ENCODE measurements at regions not wholly inside any gene's neighbourhood (a gene's known extent, or its start where the extent isn't known, plus 50 kb on each side); places are given as distances from the start of the nearest gene placed in this dataset.
"Not testable (repeated sequence)": the region's sequence is repeated elsewhere in the genome, so short reads cannot be mapped to it uniquely, and the experiment has no call there.

GRCh38 chr2:230636684-230637271 lies 75.9 kb upstream of the CAB39 start:
- H3K4me3 ChIP-seq (ENCODE audit: low read length), result no peak overlapping the region
- H3K9ac ChIP-seq (ENCODE audit: low read length), result no peak overlapping the region
- H3K9me2 ChIP-seq (replicated peaks; ENCODE audit: insufficient read depth, low read length), result no peaks in the 10 kb centered on the region
- no peaks in the 10 kb centered on the region for H4K20me1 ChIP-seq (ENCODE audit: insufficient read depth, low read length)
- no peaks in the 10 kb centered on the region for H3K9me3 ChIP-seq (replicated peaks; ENCODE audit: insufficient read depth, low read length)
- H3K79me2 ChIP-seq (ENCODE audit: low read length), result no peaks in the 10 kb centered on the region
- peak; percentile 59 for DNase-seq
- H3K4me1 ChIP-seq (ENCODE audit: low read length), result no peaks in the 10 kb centered on the region
- no peak overlapping the region for H3K27ac ChIP-seq (ENCODE audit: low read length)
- TF ChIP-seq EZH2phosphoT487 (IDR thresholded peaks at IDR 0.05; ENCODE audit: low read length) (no peak), EZH2 (optimal IDR thresholded peaks at IDR 0.05; ENCODE audit: low read depth, low read length) (no peak)
- TF ChIP-seq, protein P1, sequence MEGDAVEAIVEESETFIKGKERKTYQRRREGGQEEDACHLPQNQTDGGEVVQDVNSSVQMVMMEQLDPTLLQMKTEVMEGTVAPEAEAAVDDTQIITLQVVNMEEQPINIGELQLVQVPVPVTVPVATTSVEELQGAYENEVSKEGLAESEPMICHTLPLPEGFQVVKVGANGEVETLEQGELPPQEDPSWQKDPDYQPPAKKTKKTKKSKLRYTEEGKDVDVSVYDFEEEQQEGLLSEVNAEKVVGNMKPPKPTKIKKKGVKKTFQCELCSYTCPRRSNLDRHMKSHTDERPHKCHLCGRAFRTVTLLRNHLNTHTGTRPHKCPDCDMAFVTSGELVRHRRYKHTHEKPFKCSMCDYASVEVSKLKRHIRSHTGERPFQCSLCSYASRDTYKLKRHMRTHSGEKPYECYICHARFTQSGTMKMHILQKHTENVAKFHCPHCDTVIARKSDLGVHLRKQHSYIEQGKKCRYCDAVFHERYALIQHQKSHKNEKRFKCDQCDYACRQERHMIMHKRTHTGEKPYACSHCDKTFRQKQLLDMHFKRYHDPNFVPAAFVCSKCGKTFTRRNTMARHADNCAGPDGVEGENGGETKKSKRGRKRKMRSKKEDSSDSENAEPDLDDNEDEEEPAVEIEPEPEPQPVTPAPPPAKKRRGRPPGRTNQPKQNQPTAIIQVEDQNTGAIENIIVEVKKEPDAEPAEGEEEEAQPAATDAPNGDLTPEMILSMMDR (IDR thresholded peaks at IDR 0.05; ENCODE audit: low read length), result no peak
- no peaks in the 10 kb centered on the region for H3K36me3 ChIP-seq (replicated peaks; ENCODE audit: insufficient read depth, low read length)
- peak overlapping the region; percentile 41; the same call in 1 of the 2 replicates for H3K4me2 ChIP-seq (ENCODE audit: low read depth, low read length)
- no peaks in the 10 kb centered on the region for H3K27me3 ChIP-seq (replicated peaks; ENCODE audit: insufficient read depth, low read length)
- no peak overlapping the region for H2AFZ ChIP-seq (ENCODE audit: low read length)
- H3F3A ChIP-seq (ENCODE audit: insufficient read depth, low read length), result no peaks in the 10 kb centered on the region

GRCh38 chr2:230637486-230637885 lies 75.2 kb upstream of the CAB39 start:
- H3K9me3 ChIP-seq (replicated peaks; ENCODE audit: insufficient read depth, low read length); H3K4me1 ChIP-seq (ENCODE audit: low read length); H3K27me3 ChIP-seq (replicated peaks; ENCODE audit: insufficient read depth, low read length); H2AFZ ChIP-seq (ENCODE audit: low read length); H3F3A ChIP-seq (ENCODE audit: insufficient read depth, low read length); H3K9ac ChIP-seq (ENCODE audit: low read length); H3K4me3 ChIP-seq (ENCODE audit: low read length); DNase-seq; H3K27ac ChIP-seq (ENCODE audit: low read length); H3K9me2 ChIP-seq (replicated peaks; ENCODE audit: insufficient read depth, low read length); H3K36me3 ChIP-seq (replicated peaks; ENCODE audit: insufficient read depth, low read length); H4K20me1 ChIP-seq (ENCODE audit: insufficient read depth, low read length); H3K79me2 ChIP-seq (ENCODE audit: low read length): not testable (repeated sequence)
- H3K4me2 ChIP-seq (ENCODE audit: low read depth, low read length), result peak overlapping the region; percentile 41; the same call in 1 of the 2 replicates

GRCh38 chr2:230640540-230641011 lies 72.1 kb upstream of the CAB39 start:
- no peak overlapping the region for H3K27ac ChIP-seq (ENCODE audit: low read length)
- H3K9me2 ChIP-seq (replicated peaks; ENCODE audit: insufficient read depth, low read length), result no peaks in the 10 kb centered on the region
- no peaks in the 10 kb centered on the region for H4K20me1 ChIP-seq (ENCODE audit: insufficient read depth, low read length)
- H3K4me3 ChIP-seq (ENCODE audit: low read length), result no peak overlapping the region
- H3K27me3 ChIP-seq (replicated peaks; ENCODE audit: insufficient read depth, low read length), result no peaks in the 10 kb centered on the region
- H3K4me1 ChIP-seq (ENCODE audit: low read length), result peaks cover 9% of the 10 kb centered on the region
- TF ChIP-seq EZH2phosphoT487 (IDR thresholded peaks at IDR 0.05; ENCODE audit: low read length) (no peak), EZH2 (optimal IDR thresholded peaks at IDR 0.05; ENCODE audit: low read depth, low read length) (no peak)
- TF ChIP-seq, protein P1 (IDR thresholded peaks at IDR 0.05; ENCODE audit: low read length), result no peak
- no peak overlapping the region for H2AFZ ChIP-seq (ENCODE audit: low read length)
- H3K9ac ChIP-seq (ENCODE audit: low read length), result no peak overlapping the region
- H3K36me3 ChIP-seq (replicated peaks; ENCODE audit: insufficient read depth, low read length), result no peaks in the 10 kb centered on the region
- DNase-seq, result no peak
- H3F3A ChIP-seq (ENCODE audit: insufficient read depth, low read length), result no peaks in the 10 kb centered on the region
- no peaks in the 10 kb centered on the region for H3K9me3 ChIP-seq (replicated peaks; ENCODE audit: insufficient read depth, low read length)
- no peak overlapping the region for H3K4me2 ChIP-seq (ENCODE audit: low read depth, low read length)
- H3K79me2 ChIP-seq (ENCODE audit: low read length), result no peaks in the 10 kb centered on the region

DNA sequence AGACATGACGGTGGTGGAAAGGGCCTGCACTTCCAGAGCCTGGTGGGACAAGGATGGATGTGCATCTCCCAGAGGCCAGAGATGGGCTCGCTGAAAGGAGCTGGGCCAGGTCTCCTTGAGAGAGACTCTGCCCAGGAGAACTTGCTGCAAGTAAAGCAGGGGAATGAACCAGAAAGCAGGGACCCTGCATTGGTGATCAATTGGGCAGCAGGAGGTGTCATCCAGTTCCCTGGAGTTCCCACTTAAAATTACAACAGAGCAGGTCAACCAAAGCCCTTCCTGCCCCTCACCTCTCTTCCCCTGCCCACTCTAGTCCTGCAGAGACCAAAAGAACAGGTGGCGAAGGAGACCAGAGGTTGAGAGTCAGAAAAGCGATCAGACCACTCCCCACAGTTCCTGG lies 69.7 kb upstream of the CAB39 start:
- H2AFZ ChIP-seq (ENCODE audit: low read length), result no peak overlapping the region
- H3K27me3 ChIP-seq (replicated peaks; ENCODE audit: insufficient read depth, low read length), result no peaks in the 10 kb centered on the region
- H3K27ac ChIP-seq (ENCODE audit: low read length), result no peak overlapping the region
- no peaks in the 10 kb centered on the region for H3K9me3 ChIP-seq (replicated peaks; ENCODE audit: insufficient read depth, low read length)
- no peak overlapping the region for H3K4me3 ChIP-seq (ENCODE audit: low read length)
- H3K36me3 ChIP-seq (replicated peaks; ENCODE audit: insufficient read depth, low read length), result no peaks in the 10 kb centered on the region
- TF ChIP-seq EZH2phosphoT487 (IDR thresholded peaks at IDR 0.05; ENCODE audit: low read length), result no peak
- TF ChIP-seq EZH2 (optimal IDR thresholded peaks at IDR 0.05; ENCODE audit: low read depth, low read length), result no peak
- TF ChIP-seq, protein P1 (IDR thresholded peaks at IDR 0.05; ENCODE audit: low read length), result no peak
- no peaks in the 10 kb centered on the region for H4K20me1 ChIP-seq (ENCODE audit: insufficient read depth, low read length)
- no peak for DNase-seq
- H3K79me2 ChIP-seq (ENCODE audit: low read length), result no peaks in the 10 kb centered on the region
- H3K4me2 ChIP-seq (ENCODE audit: low read depth, low read length), result no peak overlapping the region
- H3K4me1 ChIP-seq (ENCODE audit: low read length), result peaks cover 9% of the 10 kb centered on the region
- no peaks in the 10 kb centered on the region for H3F3A ChIP-seq (ENCODE audit: insufficient read depth, low read length)
- no peaks in the 10 kb centered on the region for H3K9me2 ChIP-seq (replicated peaks; ENCODE audit: insufficient read depth, low read length)
- H3K9ac ChIP-seq (ENCODE audit: low read length), result no peak overlapping the region

All from MM.1S (cell line).